NCI-H1694 treated with DMSO at 0.1 percent for 48 hours (cell line): ENCODE measurements at regions not wholly inside any gene's neighbourhood (a gene's known extent, or its start where the extent isn't known, plus 50 kb on each side); places are given as distances from the start of the nearest gene placed in this dataset.

Experiments
- DNase-seq: peaks from one replicate; lab custom pipeline; 2025; lab: John Stamatoyannopoulos, UW

DNA sequence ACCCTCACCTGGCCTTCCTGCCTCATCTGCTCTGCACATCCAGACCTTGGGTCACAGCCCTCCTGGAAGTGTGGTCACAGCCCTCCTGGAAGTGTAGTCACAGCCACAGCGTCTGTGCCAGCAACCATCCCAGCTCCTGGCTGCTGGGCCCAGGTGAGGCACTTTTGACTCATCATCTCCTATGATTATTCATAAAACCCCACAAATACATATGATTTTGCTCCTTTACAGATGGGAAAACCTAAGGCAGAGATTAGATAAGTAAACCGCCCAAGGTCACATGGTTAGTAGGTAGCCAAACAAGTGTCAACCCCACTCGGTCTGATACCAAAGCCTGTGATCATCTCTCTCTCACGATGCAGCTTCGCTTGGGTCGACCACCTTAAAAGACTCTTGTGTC, 94.3 kb downstream of the PRLHR start:
- no peak for DNase-seq

DNA sequence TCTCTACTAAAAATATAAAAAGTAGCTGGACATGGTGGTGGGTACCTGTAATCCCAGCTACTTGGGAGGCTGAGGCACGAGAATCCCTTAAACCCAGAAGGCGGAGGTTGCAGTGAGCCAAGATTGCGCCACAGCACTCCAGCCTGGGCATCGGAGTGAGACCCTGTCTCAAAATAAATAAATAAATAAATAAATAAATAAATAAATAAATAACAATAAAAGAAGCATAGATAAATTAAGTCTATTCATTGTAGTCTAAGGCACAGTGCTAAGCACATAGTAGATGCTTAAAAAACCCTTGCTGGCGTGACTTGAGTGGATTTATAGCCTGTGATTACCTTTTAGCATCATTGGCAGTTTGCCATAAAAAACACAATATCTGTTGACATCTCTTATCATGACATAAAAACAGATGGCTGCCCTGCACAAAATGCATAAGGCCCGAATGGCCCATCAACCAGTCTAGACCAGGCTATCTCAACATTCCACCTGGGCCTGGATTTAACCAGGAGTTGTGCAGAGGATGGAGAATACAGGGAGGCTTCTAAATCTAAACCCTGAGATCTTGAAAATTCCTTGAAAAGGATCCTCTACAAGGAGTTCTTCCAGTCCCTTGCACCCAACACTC, 94.9 kb downstream of the PRLHR start:
- no peak for DNase-seq

DNA sequence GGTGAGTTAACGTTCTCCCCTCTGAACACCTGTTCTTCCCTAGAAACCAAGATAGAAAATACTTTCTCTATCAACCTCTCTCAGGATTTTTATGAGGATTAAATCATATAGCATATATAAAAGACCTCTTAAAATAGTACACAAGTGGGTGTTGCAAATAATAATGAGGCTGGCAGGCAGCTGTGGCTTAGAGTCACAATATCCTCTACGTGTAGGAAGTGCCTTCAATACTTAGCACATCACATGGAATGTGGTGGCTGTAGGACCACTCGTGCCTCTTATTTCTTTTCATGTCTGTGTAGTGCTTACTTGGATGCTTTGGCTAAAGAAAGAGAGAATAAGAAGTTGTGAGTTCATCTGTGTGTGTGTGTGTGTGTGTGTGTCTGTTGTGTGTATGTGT, 96.3 kb downstream of the PRLHR start:
- DNase-seq: no peak

DNA sequence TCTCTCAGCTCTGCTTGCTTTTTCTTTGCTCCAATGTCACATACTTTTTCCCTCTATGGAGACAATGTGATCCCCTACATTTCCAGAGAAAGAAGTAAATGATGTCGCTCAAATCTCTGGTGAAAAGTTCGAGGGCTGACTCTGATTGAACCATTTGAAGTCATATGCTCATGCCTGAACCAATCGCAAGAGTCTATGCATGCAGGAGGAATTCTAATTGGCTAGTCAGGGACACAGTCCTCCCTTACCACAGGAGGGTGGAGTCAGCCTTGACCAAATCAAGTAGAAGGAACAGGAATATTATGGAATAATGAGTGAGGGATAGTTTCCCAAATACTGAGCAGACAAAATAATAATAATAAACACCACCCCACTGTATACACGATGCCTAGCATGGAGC, 96.8 kb downstream of the PRLHR start:
- DNase-seq: no peak

DNA sequence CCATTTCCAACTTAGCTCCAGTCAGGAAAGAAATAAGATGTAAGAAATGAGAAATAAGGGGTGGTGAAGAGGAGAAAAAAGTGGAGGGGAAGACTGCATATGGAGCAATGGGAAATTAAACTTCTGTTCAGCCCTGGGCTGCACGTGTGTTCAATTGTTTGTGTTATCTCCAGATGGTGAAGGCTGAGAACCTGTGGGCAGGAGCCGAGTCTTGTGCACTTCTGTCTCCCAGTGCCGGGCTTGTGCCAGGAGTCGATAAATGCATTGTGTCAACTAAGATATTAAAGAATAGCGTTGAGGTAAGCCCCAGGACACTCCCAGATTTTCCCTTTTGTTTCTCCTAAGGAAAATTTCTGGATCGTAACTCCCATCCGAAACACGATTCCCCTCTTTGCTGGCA, 98.2 kb downstream of the PRLHR start:
- no peak for DNase-seq

DNA sequence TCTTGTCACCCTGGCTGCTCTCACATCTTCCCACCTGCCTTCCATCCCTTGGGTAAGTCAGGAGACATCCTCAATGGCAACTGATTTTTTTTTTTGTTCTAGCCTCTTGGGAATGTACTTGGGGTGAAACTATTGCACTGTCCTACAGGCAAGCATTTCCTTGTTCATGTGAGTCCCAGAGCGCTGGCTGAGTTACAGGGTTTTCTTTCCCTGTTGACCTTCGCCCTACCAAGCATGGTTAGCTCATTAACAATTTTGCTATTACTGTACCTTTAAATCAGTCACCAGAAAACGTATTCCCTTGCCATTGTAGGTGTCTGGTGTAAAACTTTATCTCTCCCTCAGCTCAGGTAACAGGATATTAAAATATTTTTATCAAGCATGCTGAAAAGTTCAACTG, 98.9 kb downstream of the PRLHR start:
- no peak for DNase-seq

GRCh38 chr10:118495499-118495898, 99.9 kb downstream of the PRLHR start:
- DNase-seq: no peak

- no peak for DNase-seq
These were observed 104.4 kb downstream of the PRLHR start for GRCh38 chr10:118491055-118491454.

DNA sequence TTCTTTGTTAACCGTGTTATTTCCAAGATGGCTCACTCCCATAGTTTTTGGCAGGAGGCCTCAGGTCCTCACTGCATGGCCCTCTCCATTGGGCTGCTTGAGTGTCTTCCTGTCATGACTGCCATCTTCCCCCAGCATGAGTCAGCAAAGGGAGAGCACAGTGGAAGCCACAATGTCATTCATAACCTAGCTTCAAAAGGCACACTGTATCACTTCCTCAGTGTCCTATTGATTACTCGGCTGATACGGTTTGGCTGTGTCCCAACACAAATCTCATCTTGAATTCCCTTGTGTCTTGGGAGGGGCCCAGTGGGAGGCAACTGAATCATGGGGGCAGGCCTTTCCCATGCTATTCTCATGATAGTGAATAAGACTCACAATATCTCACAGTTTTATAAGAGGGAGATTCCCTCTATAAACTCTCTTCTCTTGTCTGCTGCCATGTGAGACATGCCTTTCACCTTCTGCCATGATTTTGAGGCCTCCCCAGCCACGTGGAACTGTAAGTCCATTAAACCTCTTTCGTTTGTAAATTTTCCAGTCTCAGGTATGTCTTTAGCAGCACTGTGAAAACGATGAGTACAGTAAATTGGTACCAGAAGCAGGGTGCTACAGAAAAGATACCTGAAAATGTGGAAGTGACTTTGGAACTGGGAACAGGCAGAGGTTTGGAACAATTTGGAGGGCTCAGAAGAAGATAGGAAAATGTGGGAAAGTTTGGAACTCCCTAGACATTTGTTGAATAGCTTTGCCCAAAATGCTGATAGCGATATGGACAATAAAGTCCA, 106.5 kb downstream of the PRLHR start:
- DNase-seq: no peak

GRCh38 chr10:118485641-118486040, 109.8 kb downstream of the PRLHR start:
- DNase-seq: no peak

DNA sequence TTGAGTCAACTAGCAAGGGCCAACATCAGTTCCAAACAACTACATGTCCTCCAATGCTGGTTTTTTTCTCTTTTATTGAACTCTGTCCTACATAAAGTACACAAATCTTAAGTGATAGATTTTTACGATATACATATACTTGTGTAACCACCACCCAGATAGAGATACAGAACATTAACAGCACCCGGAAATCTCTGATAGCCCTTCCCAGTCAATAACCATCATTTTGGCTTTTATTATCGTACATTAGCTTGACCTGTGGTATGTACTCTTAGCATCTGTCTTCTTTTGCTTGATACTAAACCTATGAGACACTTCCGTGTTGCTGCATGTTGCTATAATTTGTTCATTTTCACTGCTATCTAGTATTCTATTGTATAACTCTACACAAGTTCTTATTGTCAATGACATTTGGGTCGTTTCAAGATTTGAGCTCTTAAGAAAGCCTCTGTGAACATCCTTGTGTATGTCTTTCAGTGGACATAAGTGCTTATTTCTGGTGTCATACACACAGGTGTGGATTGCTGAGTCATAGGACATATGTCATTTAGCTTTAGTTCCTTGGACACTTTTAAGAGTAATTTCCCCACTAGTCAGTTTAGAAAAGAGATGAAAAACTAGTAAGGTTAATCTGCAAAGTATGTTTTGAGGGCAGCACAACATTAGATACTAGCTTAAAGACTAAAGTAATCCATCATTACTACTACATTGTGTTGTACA, 111.1 kb downstream of the PRLHR start:
- DNase-seq: no peak

DNA sequence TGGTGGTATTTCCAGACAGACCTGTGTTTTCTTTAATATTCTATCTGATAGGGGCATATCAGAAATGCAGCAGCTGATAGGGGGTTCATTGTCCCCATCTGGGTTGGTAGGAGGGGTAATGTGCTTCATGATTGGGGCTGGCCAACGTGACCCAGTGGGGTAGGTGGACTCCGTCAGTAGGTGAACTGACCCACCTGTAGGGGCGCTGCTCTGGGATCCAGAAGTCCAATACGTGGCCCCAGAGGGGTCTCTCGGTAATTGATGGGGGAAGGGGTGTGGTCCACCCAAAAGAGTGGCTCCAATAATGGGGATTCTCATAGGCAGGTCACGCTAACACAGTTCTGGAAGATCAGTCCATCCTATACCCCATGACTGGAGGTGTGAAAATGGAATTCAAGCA, 112.0 kb downstream of the PRLHR start:
- no peak for DNase-seq

- DNase-seq: no peak
These were observed 112.8 kb downstream of the PRLHR start for GRCh38 chr10:118482393-118483331.

DNA sequence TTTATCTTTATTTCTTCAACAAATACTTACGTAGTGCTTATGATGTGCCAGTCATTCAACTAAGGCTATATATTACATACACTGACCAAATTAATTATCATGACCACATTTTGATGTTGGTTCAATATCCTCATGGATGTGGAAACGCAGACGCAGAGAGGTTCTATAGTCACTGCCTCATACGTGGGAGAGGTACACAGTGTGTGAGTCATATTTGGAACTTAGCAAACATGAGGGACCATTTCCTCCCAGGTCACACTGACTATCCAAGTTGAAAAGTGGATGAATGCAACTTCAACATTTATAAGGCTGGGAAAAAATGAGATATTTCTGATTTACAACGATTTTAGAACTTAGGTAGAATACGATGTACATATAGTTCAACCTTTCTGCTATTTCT, 113.6 kb downstream of the PRLHR start:
- DNase-seq: no peak

- no peak for DNase-seq
These were observed 120.2 kb downstream of the PRLHR start for GRCh38 chr10:118475214-118475613.

DNA sequence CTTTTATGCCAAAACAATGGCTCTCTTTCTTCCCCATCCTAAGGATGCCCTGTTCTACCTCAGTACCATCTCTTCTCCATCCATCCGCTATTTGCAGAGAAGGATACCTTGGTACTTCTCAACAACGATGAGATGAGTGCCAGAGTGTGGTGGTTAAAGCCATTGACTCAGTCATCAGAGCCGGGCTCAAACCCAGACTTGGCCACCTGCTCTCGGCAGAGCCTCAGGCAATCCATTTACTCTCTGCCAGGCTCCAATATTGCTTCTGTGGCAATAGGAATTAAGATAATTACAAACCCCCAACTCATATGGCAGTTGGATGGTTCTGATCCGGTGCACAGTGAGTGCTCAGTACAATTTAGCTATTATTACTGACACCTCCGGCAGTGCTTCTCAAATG, 121.3 kb downstream of the PRLHR start:
- DNase-seq: no peak

DNA sequence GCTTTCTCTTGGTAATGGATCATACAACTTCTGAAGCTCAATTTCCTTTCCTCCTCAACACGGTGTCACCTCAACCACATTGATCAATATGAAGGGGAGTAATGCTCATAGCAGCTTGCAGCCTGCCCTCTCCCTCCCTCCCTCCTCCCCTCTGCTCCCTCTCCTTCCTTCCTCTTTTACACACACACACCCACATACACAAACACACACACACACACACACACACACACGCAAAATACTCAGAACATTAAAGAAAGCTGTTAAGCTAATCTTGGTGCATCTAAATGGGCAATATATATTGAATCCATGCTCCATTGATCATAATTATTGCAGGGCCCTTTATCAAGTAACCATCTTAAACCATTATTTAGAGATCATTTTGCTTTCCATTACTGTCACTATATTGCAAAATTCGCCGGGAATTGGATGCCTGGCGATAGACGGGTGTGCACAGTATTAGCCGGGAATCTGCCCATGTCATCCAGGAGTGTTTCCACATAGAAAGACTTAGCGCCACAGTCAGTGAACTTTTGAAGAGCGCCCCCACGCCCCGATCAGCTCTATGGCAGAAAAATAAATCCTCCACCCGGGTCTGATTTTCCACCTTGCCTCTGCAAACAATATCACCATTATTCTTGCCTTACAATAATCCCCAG, 122.0 kb downstream of the PRLHR start:
- no peak for DNase-seq

- DNase-seq: peak; percentile 36
These were observed 122.8 kb downstream of the PRLHR start for GRCh38 chr10:118472415-118473304.

GRCh38 chr10:118471863-118472262, 123.6 kb downstream of the PRLHR start:
- DNase-seq: no peak

- DNase-seq: no peak
These were observed 125.0 kb downstream of the PRLHR start for GRCh38 chr10:118470470-118470869.

DNA sequence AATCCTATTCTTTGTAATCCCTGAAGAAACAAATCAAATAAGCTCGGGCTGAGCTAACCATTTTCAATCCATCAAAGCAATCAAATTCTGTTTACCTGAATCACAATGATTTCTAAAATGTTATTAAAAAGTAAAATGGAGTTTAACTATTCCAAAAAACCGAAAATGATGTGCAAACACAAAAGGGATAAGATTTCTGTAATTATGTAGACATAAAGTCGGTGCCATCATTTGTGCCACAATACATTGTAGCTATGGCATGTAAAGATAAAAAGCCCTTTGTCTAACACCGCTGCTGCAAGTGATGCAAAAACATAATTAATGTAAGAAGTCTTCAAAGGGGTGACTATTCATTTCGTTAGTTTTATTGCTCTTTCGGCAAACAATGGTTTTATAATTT, 125.1 kb upstream of the FAM204A start:
- no peak for DNase-seq
